ENCODE measurements at regions not wholly inside any gene's neighbourhood (a gene's known extent, or its start where the extent isn't known, plus 50 kb on each side); places are given as distances from the start of the nearest gene placed in this dataset.

DNA sequence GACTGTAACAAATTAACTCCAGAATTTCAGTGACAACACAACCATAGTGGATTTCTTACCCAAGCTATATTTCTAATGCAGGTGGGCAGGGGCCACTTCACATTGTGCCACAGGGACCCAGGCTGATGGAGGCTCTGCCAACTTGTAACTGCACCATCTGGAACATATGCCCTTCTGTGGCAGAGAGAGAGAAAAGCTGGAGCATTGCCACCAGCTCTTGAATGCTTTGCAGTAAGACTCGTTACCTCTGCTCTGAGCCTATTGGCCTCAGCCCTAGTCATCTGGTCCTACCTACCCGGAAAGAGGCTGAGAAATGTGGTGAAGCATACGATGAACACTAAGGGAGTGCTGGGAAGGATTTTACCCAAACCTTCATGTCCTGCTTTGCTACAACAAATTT, 587.1 kb downstream of the ZNF385D start:
- Histone ChIP-seq H3K27ac (no peak overlapping the region), H3K27me3 (no peaks in the 10 kb centered on the region), H3K4me1 (no peaks in the 10 kb centered on the region), H3K36me3 (no peaks in the 10 kb centered on the region), H3K9me3 (no peaks in the 10 kb centered on the region), H3K4me3 (no peak overlapping the region)
- intact Hi-C loops (cut with DNase I): no loop called here
- DNase-seq (ENCODE audit: low spot score in 2 of 2): no peak
- TF ChIP-seq CTCF (IDR thresholded peaks at IDR 0.05): no peak

- Histone ChIP-seq H3K9me3 (no peaks in the 10 kb centered on the region), H3K4me1 (no peaks in the 10 kb centered on the region), H3K27ac (no peak overlapping the region), H3K27me3 (no peaks in the 10 kb centered on the region), H3K4me3 (no peak overlapping the region), H3K36me3 (no peaks in the 10 kb centered on the region)
- intact Hi-C loops (cut with DNase I): no loop called here
- DNase-seq (ENCODE audit: low spot score in 2 of 2): no peak
- TF ChIP-seq CTCF (IDR thresholded peaks at IDR 0.05): no peak
Measured at GRCh38 chr3:21159543-21159906, 591.5 kb downstream of the ZNF385D start.

DNA sequence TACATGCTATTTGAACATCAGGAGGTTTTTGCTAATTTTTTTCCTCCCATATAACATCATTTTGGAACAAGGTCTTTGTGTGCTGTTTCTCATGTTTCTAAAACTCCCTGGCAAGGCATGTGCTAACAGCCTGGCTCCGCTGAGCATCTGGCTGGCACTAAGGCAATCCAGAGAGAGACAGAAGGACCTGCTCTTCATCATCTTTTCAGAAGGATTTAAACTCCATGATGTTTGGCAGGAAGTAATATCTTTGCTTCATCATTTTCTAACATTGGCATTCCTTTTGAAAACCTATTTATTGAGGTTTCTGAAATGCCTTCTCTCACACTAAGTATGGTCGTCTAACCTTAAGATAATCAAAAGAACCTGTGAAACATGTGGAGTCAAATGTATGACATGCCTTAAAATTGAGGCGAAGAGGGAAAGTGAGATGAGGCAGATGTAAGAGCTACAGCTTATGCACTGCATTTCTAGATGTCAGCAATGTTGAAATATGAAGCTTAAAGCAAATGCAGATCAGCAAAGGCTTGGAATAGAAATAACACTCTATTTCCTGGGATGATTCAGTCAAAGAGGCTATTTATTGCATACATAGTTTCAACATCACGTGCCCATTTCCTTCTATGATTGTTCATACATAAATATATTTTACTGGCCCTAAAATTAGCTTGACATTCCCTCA, 592.0 kb downstream of the ZNF385D start:
- DNase-seq (ENCODE audit: low spot score in 2 of 2): no peak
- no peak for TF ChIP-seq CTCF (IDR thresholded peaks at IDR 0.05)
- Histone ChIP-seq H3K27ac (no peak overlapping the region), H3K9me3 (no peaks in the 10 kb centered on the region), H3K4me1 (no peaks in the 10 kb centered on the region), H3K27me3 (no peaks in the 10 kb centered on the region), H3K36me3 (no peaks in the 10 kb centered on the region), H3K4me3 (no peak overlapping the region)
- intact Hi-C loops (cut with DNase I): no loop called here

GRCh38 chr3:21154911-21155310, 596.1 kb downstream of the ZNF385D start:
- Histone ChIP-seq H3K36me3 (no peaks in the 10 kb centered on the region), H3K27ac (no peak overlapping the region), H3K4me3 (no peak overlapping the region), H3K9me3 (no peaks in the 10 kb centered on the region), H3K4me1 (no peaks in the 10 kb centered on the region), H3K27me3 (no peaks in the 10 kb centered on the region)
- TF ChIP-seq CTCF (IDR thresholded peaks at IDR 0.05): no peak
- intact Hi-C loops (cut with DNase I): no loop called here
- DNase-seq (ENCODE audit: low spot score in 2 of 2): no peak

DNA sequence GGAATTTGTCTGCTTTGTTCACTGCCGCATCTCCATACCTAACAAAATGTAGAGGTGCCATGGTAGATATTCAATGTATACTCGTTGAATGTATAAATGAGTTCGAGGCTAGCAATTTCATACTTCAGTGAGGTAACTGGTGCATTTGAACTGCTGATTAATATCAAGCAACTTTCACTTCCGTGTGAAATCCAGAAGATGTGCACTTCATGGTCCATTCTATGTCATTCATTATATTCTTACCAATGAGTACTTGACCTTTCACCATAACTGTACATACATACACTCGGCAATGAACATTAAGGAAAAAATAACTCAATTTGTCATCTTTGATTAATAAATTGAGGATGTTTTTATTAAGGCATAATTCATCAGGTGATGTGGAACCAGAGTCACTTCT, 598.5 kb downstream of the ZNF385D start:
- Histone ChIP-seq H3K27ac (no peak overlapping the region), H3K4me3 (no peak overlapping the region), H3K4me1 (no peaks in the 10 kb centered on the region), H3K9me3 (no peaks in the 10 kb centered on the region), H3K27me3 (no peaks in the 10 kb centered on the region), H3K36me3 (no peaks in the 10 kb centered on the region)
- intact Hi-C loops (cut with DNase I): no loop called here
- no peak for TF ChIP-seq CTCF (IDR thresholded peaks at IDR 0.05)
- DNase-seq (ENCODE audit: low spot score in 2 of 2): no peak

- no peak for DNase-seq (ENCODE audit: low spot score in 2 of 2)
- Histone ChIP-seq H3K27me3 (no peaks in the 10 kb centered on the region), H3K9me3 (peaks cover 0 to 15% of the 10 kb centered on the region in 2 donors), H3K4me3 (no peak overlapping the region), H3K27ac (no peak overlapping the region), H3K36me3 (no peaks in the 10 kb centered on the region), H3K4me1 (no peaks in the 10 kb centered on the region)
- intact Hi-C loops (cut with DNase I): no loop called here
- TF ChIP-seq CTCF (IDR thresholded peaks at IDR 0.05): no peak
Measured at GRCh38 chr3:21142949-21143348, 608.1 kb downstream of the ZNF385D start.

Measured in ascending aorta (tissue), 2 donors.